ENCODE measurements at regions not wholly inside any gene's neighbourhood (a gene's known extent, or its start where the extent isn't known, plus 50 kb on each side); places are given as distances from the start of the nearest gene placed in this dataset.

GRCh38 chr10:71011141-71011540 is 122.8 kb upstream of the PCBD1 start:
- Histone ChIP-seq H3K36me3 (ENCODE audit: control insufficient read depth in 1 of 2, insufficient read depth in 2 of 2, low read length in 2 of 2) (no peaks in the 10 kb centered on the region), H2AFZ (ENCODE audit: low read depth, low read length, poor library complexity, severe bottlenecking) (no peak overlapping the region), H3K27ac (ENCODE audit: low read depth, low read length) (no peak overlapping the region), H3K9me3 (ENCODE audit: control insufficient read depth in 1 of 2, insufficient read depth in 1 of 2, low read depth in 1 of 2, low read length in 2 of 2) (no peaks in the 10 kb centered on the region), H3K9me2 (ENCODE audit: insufficient read depth) (no peaks in the 10 kb centered on the region), H3K4me3 (replicated peaks in 1 of 2; ENCODE audit: low read depth in 1 of 2, low read length in 2 of 2) (no peak overlapping the region), H3K9ac (ENCODE audit: low read length) (no peak overlapping the region), H3K4me1 (ENCODE audit: control insufficient read depth in 1 of 2, insufficient read depth in 2 of 2, low read length in 2 of 2) (no peaks in the 10 kb centered on the region), H4K20me1 (ENCODE audit: insufficient read depth) (no peaks in the 10 kb centered on the region), H3K79me2 (ENCODE audit: insufficient read depth, low read length) (no peaks in the 10 kb centered on the region), H3K27me3 (ENCODE audit: insufficient read depth, low read length) (peaks cover 14% of the 10 kb centered on the region; the same call in 1 of the 2 replicates), H3K4me2 (ENCODE audit: low read length) (no peak overlapping the region)
- no peak for ATAC-seq
- no peak for DNase-seq (ENCODE audit: low read depth, low spot score)
- no TSS peak for BruUV-seq (replicated peaks)
- TF ChIP-seq REST (IDR thresholded peaks at IDR 0.05; ENCODE audit: low read depth) (no peak), SP1 (IDR thresholded peaks at IDR 0.05; ENCODE audit: low read depth) (no peak), TCF7L2 (IDR thresholded peaks at IDR 0.05; ENCODE audit: borderline replicate concordance, extremely low read depth, insufficient read depth, insufficient read length) (no peak)
- intact Hi-C loops (cut with micrococcal nuclease): no loop called here
- ChIA-PET POLR2A (no interaction called here), RAD21 (ENCODE audit: low non-redundant PET in 1 of 2, low total read pairs in 2 of 2, uncharacterized antibody in 2 of 2, unreplicated experiment in 2 of 2) (no interaction called here), CTCF (no interaction called here)

- DNase-seq (ENCODE audit: low read depth, low spot score): no peak
- Histone ChIP-seq H2AFZ (ENCODE audit: low read depth, low read length, poor library complexity, severe bottlenecking) (no peak overlapping the region), H3K9ac (ENCODE audit: low read length) (no peak overlapping the region), H3K4me2 (ENCODE audit: low read length) (no peak overlapping the region), H3K9me2 (ENCODE audit: insufficient read depth) (no peaks in the 10 kb centered on the region), H3K27me3 (ENCODE audit: insufficient read depth, low read length) (peaks cover 5% of the 10 kb centered on the region; the same call in 1 of the 2 replicates), H3K4me3 (replicated peaks in 1 of 2; ENCODE audit: low read depth in 1 of 2, low read length in 2 of 2) (no peak overlapping the region), H3K9me3 (ENCODE audit: control insufficient read depth in 1 of 2, insufficient read depth in 1 of 2, low read depth in 1 of 2, low read length in 2 of 2) (no peaks in the 10 kb centered on the region), H4K20me1 (ENCODE audit: insufficient read depth) (no peaks in the 10 kb centered on the region), H3K79me2 (ENCODE audit: insufficient read depth, low read length) (no peaks in the 10 kb centered on the region), H3K4me1 (ENCODE audit: control insufficient read depth in 1 of 2, insufficient read depth in 2 of 2, low read length in 2 of 2) (no peaks in the 10 kb centered on the region), H3K27ac (ENCODE audit: low read depth, low read length) (no peak overlapping the region), H3K36me3 (ENCODE audit: control insufficient read depth in 1 of 2, insufficient read depth in 2 of 2, low read length in 2 of 2) (no peaks in the 10 kb centered on the region)
- ChIA-PET RAD21 (ENCODE audit: low non-redundant PET in 1 of 2, low total read pairs in 2 of 2, uncharacterized antibody in 2 of 2, unreplicated experiment in 2 of 2) (no interaction called here), CTCF (no interaction called here), POLR2A (no interaction called here)
- no TSS peak for BruUV-seq (replicated peaks)
- TF ChIP-seq ELF1 (IDR thresholded peaks at IDR 0.05; ENCODE audit: borderline replicate concordance, low read depth) (no peak), JUND (IDR thresholded peaks at IDR 0.05) (no peak)
- ATAC-seq: no peak
- intact Hi-C loops (cut with micrococcal nuclease): no loop called here
Observed at GRCh38 chr10:71014021-71014805, 125.8 kb upstream of the PCBD1 start.

Measured in HCT116 (cell line).